SU-DHL-6 (cell line): ENCODE measurements at regions not wholly inside any gene's neighbourhood (a gene's known extent, or its start where the extent isn't known, plus 50 kb on each side); places are given as distances from the start of the nearest gene placed in this dataset.

Source experiments
- CTCF ChIP-seq: fragments of 200-600 bp; sonication (generic); IDR thresholded peaks from one replicate; pipeline ENCODE4 v1.5.1; 2017; ENCODE audit warnings: antibody characterized with exemption, mild to moderate bottlenecking, low read length, moderate library complexity; ENCODE audit not compliant: insufficient read depth, poor library complexity, severe bottlenecking
- EZH2phosphoT487 ChIP-seq: fragments of 200-600 bp; sonication (generic), shearing (Covaris generic); conservative IDR thresholded peaks from 2 replicates; pipeline ENCODE4 v1.6.1; 2018; ENCODE audit warnings: mild to moderate bottlenecking, antibody characterized with exemption, low read length, moderate library complexity, mixed read lengths

DNA sequence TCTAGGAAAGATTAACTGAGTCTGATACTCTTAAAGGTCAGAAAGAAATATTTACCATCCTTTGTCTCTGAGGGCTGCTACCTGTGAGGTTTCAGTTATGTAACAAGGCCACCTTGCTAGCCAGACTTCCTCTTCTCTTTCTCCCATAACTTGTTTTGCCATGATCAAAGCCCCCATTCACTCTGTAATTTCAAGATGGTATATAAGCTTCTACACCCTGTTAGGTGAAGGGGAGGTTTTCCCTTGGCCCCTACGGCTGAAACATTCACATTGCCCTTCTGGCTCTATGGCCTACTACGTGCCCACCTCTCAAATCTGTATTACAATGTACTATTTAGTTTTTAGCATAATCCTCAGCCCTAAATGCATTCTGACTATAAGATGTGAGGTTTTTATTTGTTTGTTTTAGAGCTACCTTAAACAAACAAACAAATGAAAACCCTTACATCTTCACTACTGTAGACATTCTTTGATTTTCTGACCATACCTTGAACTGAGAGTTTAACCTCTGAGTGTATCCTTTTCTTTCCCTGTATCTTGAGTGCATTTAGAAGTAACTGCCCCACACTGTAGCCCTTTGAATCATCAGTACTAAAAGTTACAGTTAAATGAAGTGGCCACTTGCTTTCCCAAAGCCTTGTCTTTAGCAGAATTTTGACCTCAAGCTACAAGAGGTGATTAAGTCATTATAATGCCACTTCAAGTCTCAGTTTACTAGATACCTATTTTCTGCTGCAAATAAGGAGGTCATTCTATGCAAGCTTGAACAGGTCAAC lies 332.2 kb downstream of the SOCS6 start:
- no peak for TF ChIP-seq CTCF
- TF ChIP-seq EZH2phosphoT487 = no peak
